Prostate gland (tissue), 2 donors: ENCODE measurements at regions not wholly inside any gene's neighbourhood (a gene's known extent, or its start where the extent isn't known, plus 50 kb on each side); places are given as distances from the start of the nearest gene placed in this dataset.

Experiments used
- DNase-seq: peaks from one replicate; pipeline ENCODE4 v3.0.0-alpha.2; 2019; ENCODE audit warnings: low spot score
- H3K27ac ChIP-seq, 2 donors: fragments of 200-600 bp; sonication (generic); 2 replicates each; pipeline ENCODE4 v1.5.1; 2017 to 2019
- H3K27me3 ChIP-seq: fragments of 200-600 bp; sonication (generic); replicated peaks from 2 replicates; pipeline ENCODE4 v1.5.1; 2019; ENCODE audit not compliant: insufficient read depth
- H3K36me3 ChIP-seq, 2 donors: fragments of 200-600 bp; sonication (generic); 1 replicate in 1 of 2; 2 replicates in 1 of 2; pipeline versions ENCODE4 v1.5.1 to v1.8.1; 2017 to 2019
- H3K4me1 ChIP-seq: fragments of 200-600 bp; sonication (generic); replicated peaks from 2 replicates; pipeline ENCODE4 v1.5.1; 2019
- H3K4me3 ChIP-seq, 2 donors: fragments of 200-600 bp; sonication (generic); 2 replicates each; pipeline ENCODE4 v1.5.1; 2017 to 2019
- H3K9me3 ChIP-seq: fragments of 200-600 bp; sonication (generic); 2 replicates; pipeline ENCODE4 v1.5.1; 2017
- CTCF ChIP-seq, 4 experiments: fragments of 200-600 bp in 2 of 4; fragments of 450-650 bp in 2 of 4; sonication (generic) in 2 of 4; IDR thresholded peaks; 1 replicate in 3 of 4; 2 replicates in 1 of 4; pipeline ENCODE4 v1.5.1; 2016 to 2019; ENCODE audit warnings: antibody characterized with exemption in 4 of 4, mild to moderate bottlenecking in 2 of 4, moderate library complexity in 2 of 4
- POLR2A ChIP-seq: fragments of 450-650 bp; IDR thresholded peaks from one replicate; pipeline ENCODE4 v1.6.1; 2016; ENCODE audit warnings: antibody characterized with exemption, mild to moderate bottlenecking
- POLR2AphosphoS5 ChIP-seq: sonication (generic); formaldehyde crosslinking; IDR thresholded peaks from one replicate; pipeline ENCODE4 v1.6.1; 2017; ENCODE audit warnings: antibody characterized with exemption
- WGBS: methylation state at CpG from one replicate; pipeline ENCODE4 v1.1.5; 2018; 5-methylcytosine and 5-hydroxymethylcytosine counted together
- intact Hi-C: fragments of 100-400 bp; cut with DNase I; formaldehyde crosslinking; loops from one replicate; pipeline ENCODE4 v1.14.2; 2022

DNA sequence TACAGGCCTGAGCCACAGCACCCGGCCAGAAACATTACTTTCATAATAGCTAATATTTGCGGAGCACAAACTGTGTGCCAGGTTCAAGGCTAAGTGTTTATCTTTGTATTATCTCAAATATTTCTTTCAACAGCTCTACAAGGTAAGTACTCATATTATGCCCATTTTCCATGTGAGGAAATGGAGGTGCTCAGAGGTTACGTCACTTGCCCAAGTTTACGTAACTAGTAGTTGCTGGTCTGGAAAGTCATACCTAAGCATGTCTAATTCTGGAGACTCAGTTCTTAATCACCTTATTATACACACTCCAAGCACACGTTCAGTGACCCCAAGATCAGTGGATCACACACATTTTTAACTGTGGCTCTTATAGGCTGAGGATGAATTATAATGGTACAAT lies 177.5 kb downstream of the OXSM start:
- Histone ChIP-seq H3K36me3 (no peaks in the 10 kb centered on the region), H3K9me3 (no peaks in the 10 kb centered on the region), H3K27ac (no peak overlapping the region), H3K4me3 (no peak overlapping the region), H3K4me1 (no peaks in the 10 kb centered on the region), H3K27me3 (no peaks in the 10 kb centered on the region)
- intact Hi-C loops: no loop called here
- WGBS: 83% methylated on average over 5 of the region's 5 CpGs
- no peak for DNase-seq
- TF ChIP-seq CTCF (IDR thresholded peaks at IDR 0.05): no peak
- TF ChIP-seq POLR2AphosphoS5: no peak

GRCh38 chr3:25971736-25972135 lies 181.8 kb downstream of the OXSM start:
- Histone ChIP-seq H3K36me3 (no peaks in the 10 kb centered on the region), H3K27ac (no peak overlapping the region), H3K27me3 (no peaks in the 10 kb centered on the region), H3K4me3 (no peak overlapping the region), H3K9me3 (no peaks in the 10 kb centered on the region), H3K4me1 (no peaks in the 10 kb centered on the region)
- DNase-seq: no peak
- intact Hi-C loops: no loop called here
- 68% methylated on average over 2 of the region's 2 CpGs for WGBS
- TF ChIP-seq CTCF (IDR thresholded peaks at IDR 0.05) (no peak), POLR2AphosphoS5 (no peak), POLR2A (no peak)

GRCh38 chr3:25973122-25973521 lies 183.2 kb downstream of the OXSM start:
- intact Hi-C loops: no loop called here
- no peaks in the 10 kb centered on the region for H3K27me3 ChIP-seq
- no peak overlapping the region for H3K4me3 ChIP-seq
- no peaks in the 10 kb centered on the region for H3K9me3 ChIP-seq
- TF ChIP-seq CTCF (IDR thresholded peaks at IDR 0.05): no peak
- TF ChIP-seq POLR2AphosphoS5: no peak
- no peak for TF ChIP-seq POLR2A
- H3K36me3 ChIP-seq: no peaks in the 10 kb centered on the region
- no peak for DNase-seq
- H3K4me1 ChIP-seq: no peaks in the 10 kb centered on the region
- H3K27ac ChIP-seq: no peak overlapping the region
- WGBS: 63% methylated on average over 1 of the region's 1 CpG

DNA sequence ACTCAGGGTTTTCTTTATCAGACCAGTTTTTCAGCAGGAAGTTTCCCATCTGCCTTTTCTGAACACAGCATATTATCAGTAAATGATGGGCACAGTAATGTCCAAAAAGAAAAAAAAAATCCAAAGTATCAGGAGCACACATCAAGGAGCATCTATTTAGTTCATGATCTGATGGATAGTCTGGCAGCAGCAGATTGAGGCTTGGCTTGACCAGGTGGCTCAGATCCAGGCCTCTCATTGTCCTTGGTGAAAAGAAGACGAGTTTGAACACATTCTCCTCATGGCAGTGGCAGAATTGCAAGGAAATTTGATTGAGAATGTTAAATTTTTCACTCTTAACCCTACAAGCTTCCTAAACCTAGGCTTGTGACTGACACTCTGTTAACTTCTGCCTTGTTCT lies 192.9 kb downstream of the OXSM start:
- intact Hi-C loops: no loop called here
- 43% methylated on average over 1 of the region's 1 CpG for WGBS

GRCh38 chr3:25985621-25986020 lies 195.7 kb downstream of the OXSM start:
- no peak overlapping the region for H3K27ac ChIP-seq
- TF ChIP-seq CTCF (IDR thresholded peaks at IDR 0.05): no peak
- TF ChIP-seq POLR2A: no peak
- TF ChIP-seq POLR2AphosphoS5: no peak
- no peak overlapping the region for H3K4me3 ChIP-seq
- DNase-seq: no peak
- H3K36me3 ChIP-seq: no peaks in the 10 kb centered on the region
- H3K9me3 ChIP-seq: no peaks in the 10 kb centered on the region
- WGBS: 90% methylated on average over 1 of the region's 1 CpG
- H3K4me1 ChIP-seq: no peaks in the 10 kb centered on the region
- no peaks in the 10 kb centered on the region for H3K27me3 ChIP-seq
- intact Hi-C loops: no loop called here

More for the DNA sequence above, 192.9 kb downstream of the OXSM start:
- H3K27me3 ChIP-seq: no peaks in the 10 kb centered on the region
- no peaks in the 10 kb centered on the region for H3K4me1 ChIP-seq
- no peak for DNase-seq
- H3K27ac ChIP-seq: no peak overlapping the region
- TF ChIP-seq POLR2AphosphoS5 (no peak), POLR2A (no peak), CTCF (IDR thresholded peaks at IDR 0.05) (no peak)
- no peak overlapping the region for H3K4me3 ChIP-seq
- no peaks in the 10 kb centered on the region for H3K36me3 ChIP-seq
- H3K9me3 ChIP-seq: no peaks in the 10 kb centered on the region
